Heart left ventricle (tissue), 13 donors: ENCODE measurements at regions not wholly inside any gene's neighbourhood (a gene's known extent, or its start where the extent isn't known, plus 50 kb on each side); places are given as distances from the start of the nearest gene placed in this dataset.

Experiments
- CTCF ChIP-seq, 12 donors: fragments of 200-600 bp; sonication (generic) in 4 of 12; IDR thresholded peaks; one replicate each; pipeline versions ENCODE4 v1.5.0 to v1.8.0; 2018 to 2022; ENCODE audit warnings: antibody characterized with exemption in 12 of 12, mild to moderate bottlenecking in 5 of 12
- POLR2A ChIP-seq, 2 donors: fragments of 450-650 bp; IDR thresholded peaks; one replicate each; pipeline ENCODE4 v1.6.1; 2017; ENCODE audit warnings: antibody characterized with exemption in 2 of 2, mild to moderate bottlenecking in 2 of 2, moderate library complexity in 2 of 2
- donor health status: ischemic (EF 13 %, LVEDD 7.1; RV severe dilation, severe dysfunction).
- donor health status: DM: no; HTN: yes; CAD: no.
- donor health status: DM: no; HTN: no; CAD: no.
- donor health status: ischemic (EF 25% LVEDD 6.9; RV normal size, moderate dysfunction).
- donor health status: ischemic (EF 25% LVEDD 5.7; RV mildly dilated, moderate dysfunction).
- donor health status: ischemic (EF 35%, LVEDD 5.7; RV mildly dilated, moderate dysfunction).
- donor health status: nonischemic (EF 11% LVEDD 7.7; RV severe dilation, severe dysfunction).
- donor health status: DM: yes; HTN: yes; CAD: no.
- donor health status: PGD.
- donor health status: ischemic (EF 29% LVEDD 5.4; RV normal size, mild dysfunction).
- donor health status: nonischemic (EF 23%, LVEDD 6.1; RV moderate dilation, normal function).

GRCh38 chr14:98974113-98974512 lies 297.9 kb downstream of the BCL11B start:
- TF ChIP-seq CTCF (IDR thresholded peaks at IDR 0.05): no peak
- TF ChIP-seq POLR2A (IDR thresholded peaks at IDR 0.05): no peak
